ENCODE measurements at regions not wholly inside any gene's neighbourhood (a gene's known extent, or its start where the extent isn't known, plus 50 kb on each side); places are given as distances from the start of the nearest gene placed in this dataset.

GRCh38 chr3:150183678-150184425 is 213.2 kb upstream of the PFN2 start:
- Mint-ChIP-seq H3K27ac (no peak overlapping the region), H3K9me3 (peaks cover 0 to 5% (median 5%) of the 10 kb centered on the region in 3 donors), H3K4me1 (no peaks in the 10 kb centered on the region), H3K27me3 (peaks cover 4% of the 10 kb centered on the region), H3K36me3 (no peaks in the 10 kb centered on the region), H3K4me3 (no peak overlapping the region)

DNA sequence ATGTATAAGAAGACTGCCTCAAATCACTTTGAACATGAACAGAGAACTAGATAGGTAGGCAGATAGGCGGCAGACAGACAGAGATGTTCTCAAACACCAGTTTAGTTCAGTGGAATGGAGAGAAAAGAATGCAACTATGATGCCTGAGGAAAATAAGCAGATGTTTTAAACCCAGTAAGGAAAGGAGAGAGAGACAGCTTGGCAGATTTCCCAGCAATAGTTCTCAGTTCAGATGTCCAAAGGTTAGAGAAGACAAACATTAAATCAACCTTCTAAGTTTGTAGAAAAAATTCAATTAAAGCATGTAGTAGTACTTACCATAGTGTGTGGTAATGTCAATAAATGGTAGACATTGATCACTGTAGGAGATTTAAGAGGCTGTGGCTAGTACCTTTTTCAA is 209.6 kb upstream of the PFN2 start:
- Mint-ChIP-seq H3K4me3 (no peak overlapping the region), H3K4me1 (no peaks in the 10 kb centered on the region), H3K27me3 (peaks cover 2% of the 10 kb centered on the region), H3K36me3 (no peaks in the 10 kb centered on the region), H3K9me3 (no peaks in the 10 kb centered on the region), H3K27ac (no peak overlapping the region)

GRCh38 chr3:150179330-150179729 is 208.6 kb upstream of the PFN2 start:
- no peak overlapping the region for H3K4me3 Mint-ChIP-seq

DNA sequence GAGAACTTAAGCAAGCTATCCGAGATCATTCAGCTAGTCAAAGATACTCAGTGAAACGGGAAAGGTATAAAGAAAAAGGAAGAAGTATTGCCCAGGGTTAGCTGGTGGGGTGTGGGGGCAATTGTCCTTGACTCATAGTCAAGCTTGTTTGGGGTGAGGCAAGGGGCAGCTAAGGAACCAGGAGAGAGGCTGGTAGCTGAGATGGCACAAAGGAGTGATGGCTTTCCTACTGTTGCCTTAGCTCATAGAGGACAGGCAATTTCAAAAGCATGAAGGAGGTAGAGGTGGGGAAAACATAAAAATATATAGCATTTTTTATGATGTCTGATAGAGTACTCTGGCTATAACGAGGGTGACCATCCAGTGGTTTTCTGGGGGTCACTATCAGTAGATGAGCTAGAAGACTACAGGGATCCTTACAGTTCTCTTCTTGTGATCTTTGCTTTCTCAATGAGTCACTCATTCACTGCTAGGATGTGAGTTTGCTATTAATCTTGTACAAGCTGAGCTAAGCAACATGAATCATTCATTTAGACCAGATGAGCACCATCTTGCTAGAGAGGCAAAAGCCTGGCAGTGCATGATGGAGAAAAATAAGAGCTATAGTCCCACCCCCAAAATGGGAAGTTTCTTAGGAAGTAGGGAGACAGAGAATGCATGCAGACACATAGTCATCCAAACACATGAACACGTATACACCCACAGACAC is 207.1 kb upstream of the PFN2 start:
- no peak overlapping the region for H3K27ac Mint-ChIP-seq
- H3K4me1 Mint-ChIP-seq = no peaks in the 10 kb centered on the region
- H3K36me3 Mint-ChIP-seq = no peaks in the 10 kb centered on the region
- H3K9me3 Mint-ChIP-seq = no peaks in the 10 kb centered on the region
- no peak overlapping the region for H3K4me3 Mint-ChIP-seq
- peaks cover 6% of the 10 kb centered on the region for H3K27me3 Mint-ChIP-seq

More at GRCh38 chr3:150179330-150179729, 208.6 kb upstream of the PFN2 start:
- H3K9me3 Mint-ChIP-seq = no peaks in the 10 kb centered on the region
- H3K36me3 Mint-ChIP-seq = no peaks in the 10 kb centered on the region
- peaks cover 5% of the 10 kb centered on the region for H3K27me3 Mint-ChIP-seq
- no peak overlapping the region for H3K27ac Mint-ChIP-seq
- H3K4me1 Mint-ChIP-seq = no peaks in the 10 kb centered on the region

- peaks cover 3% of the 10 kb centered on the region for H3K36me3 Mint-ChIP-seq
- peaks cover 4% of the 10 kb centered on the region for H3K27me3 Mint-ChIP-seq
- peak overlapping the region in 1 of 3 donors; percentile 41 for H3K27ac Mint-ChIP-seq
- H3K9me3 Mint-ChIP-seq = no peaks in the 10 kb centered on the region
- no peaks in the 10 kb centered on the region for H3K4me1 Mint-ChIP-seq
- H3K4me3 Mint-ChIP-seq = no peak overlapping the region
Observed at GRCh38 chr3:150174179-150174578, 203.5 kb upstream of the PFN2 start.

DNA sequence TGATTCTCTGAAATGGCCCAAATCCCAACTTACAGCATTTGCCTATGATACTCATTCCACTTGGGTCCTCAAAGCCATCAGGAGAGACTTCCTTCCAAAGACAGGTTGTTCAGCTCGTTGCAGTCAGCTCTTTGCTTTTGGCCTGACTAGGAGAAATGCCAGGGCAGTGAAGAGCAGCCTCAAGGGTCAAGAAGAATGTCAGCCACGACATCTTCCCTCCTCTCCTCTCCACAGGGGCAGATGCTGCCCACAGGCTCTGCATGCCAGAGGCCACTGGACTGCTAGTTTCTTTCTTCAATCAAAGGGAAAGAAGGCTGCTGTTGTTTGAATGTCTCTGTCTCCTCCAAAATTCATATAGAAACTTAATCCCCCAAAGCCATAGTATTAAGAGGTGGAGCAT is 201.7 kb upstream of the PFN2 start:
- H3K27ac Mint-ChIP-seq = no peak overlapping the region

DNA sequence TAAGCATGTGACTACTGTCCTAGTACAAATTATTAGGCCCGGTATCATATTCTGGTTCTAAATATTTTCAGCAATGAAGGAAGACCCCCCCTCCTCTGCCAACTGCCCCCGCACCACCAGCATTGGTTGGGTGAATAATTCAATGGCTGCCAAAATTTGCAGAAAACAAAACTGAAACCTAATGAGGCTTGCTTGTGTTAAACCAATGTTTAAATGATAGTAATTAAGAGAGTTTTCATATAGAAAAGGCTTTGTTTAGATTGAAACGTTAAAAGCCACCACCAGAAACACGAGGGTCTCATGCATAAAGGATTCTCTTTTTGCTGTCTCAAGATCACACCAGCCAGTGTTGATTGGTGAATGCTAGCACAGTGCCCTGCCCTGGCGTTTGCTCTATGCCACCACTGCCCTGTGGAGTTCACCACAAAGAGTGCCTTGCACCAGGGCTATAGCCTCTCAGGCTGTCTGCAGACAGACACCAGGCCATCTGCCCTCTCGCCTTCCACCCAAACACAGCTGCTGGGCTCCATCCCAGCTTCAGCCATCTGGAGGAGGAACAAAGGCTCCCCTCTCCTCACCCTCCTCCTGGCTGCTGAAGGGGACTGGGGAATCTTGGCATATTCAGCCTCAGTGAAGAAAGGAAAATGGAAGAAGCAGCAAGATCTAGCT is 200.3 kb upstream of the PFN2 start:
- peak overlapping the region in 1 of 3 donors; percentile 47 for H3K27ac Mint-ChIP-seq
- no peak overlapping the region for H3K4me3 Mint-ChIP-seq

More for the DNA sequence above, 201.7 kb upstream of the PFN2 start:
- Mint-ChIP-seq H3K4me3 (no peak overlapping the region), H3K27me3 (peaks cover 4% of the 10 kb centered on the region), H3K4me1 (no peaks in the 10 kb centered on the region), H3K9me3 (no peaks in the 10 kb centered on the region), H3K36me3 (peaks cover 3% of the 10 kb centered on the region)

DNA sequence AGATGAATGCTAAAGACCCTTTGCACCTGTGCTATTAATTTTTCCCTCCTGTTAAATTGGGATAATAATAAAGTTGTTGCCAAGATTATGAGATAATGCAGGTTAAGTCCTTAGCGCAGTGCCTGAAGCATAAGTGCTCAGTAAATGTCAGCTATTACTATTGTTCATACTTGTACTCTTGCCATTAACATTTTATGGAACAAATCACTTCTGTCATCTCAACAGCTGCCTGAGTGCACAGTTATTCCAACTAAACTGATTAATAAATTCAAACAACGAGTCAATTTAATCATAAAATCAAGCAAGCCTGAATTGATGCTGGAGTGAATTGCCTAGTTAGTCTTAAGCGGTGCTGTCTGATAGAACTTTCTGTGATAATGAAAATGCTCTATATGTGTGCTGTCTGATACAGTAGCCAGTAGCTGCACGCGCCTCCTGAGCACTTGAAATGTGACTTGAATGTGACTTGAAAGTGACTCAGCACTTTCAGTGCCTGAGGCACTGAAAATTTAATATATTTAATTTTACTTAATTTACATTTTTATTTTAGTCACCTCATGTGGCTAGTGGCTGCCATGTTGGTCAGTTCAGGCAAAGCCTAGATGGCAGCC is 198.7 kb upstream of the PFN2 start:
- Mint-ChIP-seq H3K27me3 (peaks cover 5% of the 10 kb centered on the region), H3K36me3 (peaks cover 3% of the 10 kb centered on the region), H3K27ac (no peak overlapping the region), H3K9me3 (no peaks in the 10 kb centered on the region), H3K4me3 (no peak overlapping the region), H3K4me1 (no peaks in the 10 kb centered on the region)

More for the DNA sequence above, 200.3 kb upstream of the PFN2 start:
- H3K27me3 Mint-ChIP-seq = peaks cover 4% of the 10 kb centered on the region
- no peaks in the 10 kb centered on the region for H3K9me3 Mint-ChIP-seq
- no peaks in the 10 kb centered on the region for H3K4me1 Mint-ChIP-seq
- peaks cover 3% of the 10 kb centered on the region for H3K36me3 Mint-ChIP-seq

DNA sequence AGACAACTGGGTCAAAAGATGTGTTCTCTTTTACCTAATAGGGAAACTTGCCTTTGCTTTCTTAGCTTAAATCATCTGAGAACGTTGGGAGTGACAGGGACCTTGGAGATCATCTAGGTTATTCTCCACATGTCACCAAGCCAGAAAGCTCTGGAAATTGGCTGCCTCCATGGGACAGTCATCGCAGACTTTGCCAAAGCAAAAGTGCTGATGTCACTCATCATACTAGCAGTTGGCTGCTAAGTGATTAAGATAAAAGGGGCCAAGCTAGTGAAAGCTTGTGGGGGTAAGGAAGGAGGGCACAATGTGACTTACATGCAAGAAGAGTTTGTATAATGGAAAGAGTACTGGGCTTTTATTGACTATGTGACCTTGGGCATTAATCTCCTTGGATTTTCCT is 198.0 kb upstream of the PFN2 start:
- Mint-ChIP-seq H3K27me3 (peaks cover 2% of the 10 kb centered on the region), H3K36me3 (peaks cover 3% of the 10 kb centered on the region), H3K9me3 (no peaks in the 10 kb centered on the region), H3K4me1 (no peaks in the 10 kb centered on the region), H3K4me3 (no peak overlapping the region), H3K27ac (no peak overlapping the region)

DNA sequence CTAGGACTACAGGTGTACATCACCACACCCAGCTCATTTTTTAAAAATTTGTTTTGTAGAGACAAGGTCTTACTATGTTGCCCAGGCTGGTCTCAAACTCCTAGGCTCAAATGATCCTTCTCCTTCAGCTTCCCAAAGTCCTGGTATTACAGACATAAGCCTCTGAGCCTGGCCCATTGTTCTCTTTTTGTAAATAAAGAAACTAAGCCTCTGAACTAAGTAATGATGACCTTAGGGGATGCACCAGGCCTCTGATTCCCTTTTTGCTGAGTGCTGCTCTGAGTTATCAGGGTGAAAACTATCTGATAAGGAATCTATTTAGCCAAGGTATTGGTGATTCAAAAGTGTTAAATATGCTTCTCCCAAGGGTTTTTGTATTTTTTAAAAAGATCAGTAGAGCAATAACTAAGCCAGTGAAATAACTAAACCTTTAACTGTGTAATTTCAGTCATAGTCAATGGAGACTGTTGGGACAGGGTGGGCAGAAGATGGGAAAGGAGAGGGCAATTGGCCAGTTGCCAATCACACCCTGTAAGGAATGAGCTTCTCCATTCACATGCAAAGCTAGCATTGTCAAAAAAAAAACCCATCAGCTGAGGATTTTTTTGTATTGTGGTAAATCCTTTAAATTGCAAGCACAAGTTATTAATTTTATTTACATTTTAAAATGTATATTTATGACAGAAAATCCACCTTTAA is 194.8 kb upstream of the PFN2 start:
- H3K4me3 Mint-ChIP-seq = no peak overlapping the region
- H3K9me3 Mint-ChIP-seq = no peaks in the 10 kb centered on the region
- peaks cover 2% of the 10 kb centered on the region for H3K27me3 Mint-ChIP-seq
- H3K27ac Mint-ChIP-seq = no peak overlapping the region
- H3K36me3 Mint-ChIP-seq = no peaks in the 10 kb centered on the region
- H3K4me1 Mint-ChIP-seq = no peaks in the 10 kb centered on the region

DNA sequence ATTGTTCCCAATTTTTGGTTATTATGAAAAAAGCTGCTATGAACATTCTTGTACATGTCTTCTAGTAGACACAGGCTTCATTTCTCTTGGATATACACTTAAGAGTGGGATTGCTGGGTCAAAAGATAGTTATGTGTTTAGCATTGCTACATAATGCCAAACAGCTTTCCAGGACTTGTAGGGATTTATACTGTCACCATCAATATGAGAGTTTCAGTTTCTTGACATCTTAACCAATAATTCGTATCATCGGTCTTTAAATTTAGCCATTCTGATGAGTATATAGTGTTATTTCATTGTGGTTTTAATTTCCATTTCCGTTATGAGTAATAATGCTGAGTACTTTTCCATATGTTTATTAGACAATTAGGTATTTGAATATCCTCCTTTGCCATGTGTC is 190.3 kb upstream of the PFN2 start:
- Mint-ChIP-seq H3K4me1 (no peaks in the 10 kb centered on the region), H3K36me3 (no peaks in the 10 kb centered on the region), H3K4me3 (no peak overlapping the region), H3K27ac (no peak overlapping the region), H3K27me3 (peaks cover 5% of the 10 kb centered on the region), H3K9me3 (peaks cover 0 to 7% (median 0%) of the 10 kb centered on the region in 3 donors)

GRCh38 chr3:150158943-150159625 is 188.4 kb upstream of the PFN2 start:
- Mint-ChIP-seq H3K27me3 (peaks cover 2% of the 10 kb centered on the region), H3K9me3 (peaks cover 0 to 8% (median 0%) of the 10 kb centered on the region in 3 donors), H3K36me3 (no peaks in the 10 kb centered on the region), H3K4me3 (no peak overlapping the region), H3K4me1 (no peaks in the 10 kb centered on the region), H3K27ac (no peak overlapping the region)

DNA sequence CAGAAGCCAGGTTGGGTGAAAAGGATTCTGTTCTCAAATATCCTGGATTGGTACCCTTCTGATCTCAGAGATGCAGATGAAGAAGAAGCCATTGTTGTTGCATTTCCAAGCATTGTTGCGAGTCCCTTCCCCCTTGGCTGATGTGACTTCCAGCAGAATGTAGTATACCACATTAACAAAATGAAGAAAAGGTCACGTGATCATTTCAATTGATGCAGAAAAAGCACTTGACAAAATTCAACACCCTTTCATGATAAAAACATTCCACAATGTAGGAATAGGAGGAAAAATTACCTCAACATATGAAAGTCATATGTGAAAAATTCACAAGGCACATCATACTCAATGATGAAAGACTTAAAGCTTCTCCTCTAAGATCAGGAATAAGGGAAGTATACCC is 181.9 kb upstream of the PFN2 start:
- Mint-ChIP-seq H3K4me3 (no peak overlapping the region), H3K27me3 (peaks cover 9% of the 10 kb centered on the region), H3K36me3 (no peaks in the 10 kb centered on the region), H3K9me3 (peaks cover 2 to 8% (median 3%) of the 10 kb centered on the region in 3 donors), H3K4me1 (no peaks in the 10 kb centered on the region), H3K27ac (no peak overlapping the region)

DNA sequence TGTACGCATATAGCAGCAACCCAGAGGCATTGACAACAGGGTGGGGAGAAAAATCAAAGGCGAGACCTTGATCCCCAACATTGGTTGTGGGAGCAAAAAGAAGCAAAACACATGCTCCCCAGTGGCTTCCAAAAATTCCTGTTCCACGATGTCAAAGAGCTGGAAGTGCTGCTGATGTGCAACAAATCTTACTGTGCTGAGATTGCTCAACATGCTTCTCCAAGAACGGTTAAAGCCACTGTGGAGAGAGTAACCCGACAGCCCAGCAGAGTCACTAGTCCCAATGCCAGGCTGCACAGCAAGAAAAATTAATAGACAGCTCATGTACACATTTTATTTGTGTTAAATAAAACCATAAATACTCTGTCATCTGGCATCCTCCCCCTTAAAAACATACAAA is 179.9 kb upstream of the PFN2 start:
- Mint-ChIP-seq H3K36me3 (no peaks in the 10 kb centered on the region), H3K9me3 (peaks cover 0 to 3% (median 2%) of the 10 kb centered on the region in 3 donors), H3K4me1 (no peaks in the 10 kb centered on the region), H3K27ac (no peak overlapping the region), H3K27me3 (peaks cover 14% of the 10 kb centered on the region), H3K4me3 (no peak overlapping the region)
